Left lung (tissue), 4 donors: ENCODE measurements at regions not wholly inside any gene's neighbourhood (a gene's known extent, or its start where the extent isn't known, plus 50 kb on each side); places are given as distances from the start of the nearest gene placed in this dataset.

ENCODE experiments used
- ATAC-seq: fragments of 200-7000 bp; cut with Tn5 transposase; one replicate; pipeline ENCODE4 v1.9.1; 2020; ENCODE audit warnings: moderate library complexity
- DNase-seq, 4 donors: peaks; one replicate each; pipeline ENCODE4 v3.0.0-alpha.2; 2013 to 2020
- H3K27ac ChIP-seq, 2 donors: fragments of 200-600 bp; sonication (generic) in 1 of 2; one replicate each; pipeline versions ENCODE4 v1.5.0 to v1.8.0; 2020 to 2021
- H3K27me3 ChIP-seq, 2 donors: fragments of 200-600 bp; sonication (generic) in 1 of 2; one replicate each; pipeline versions ENCODE4 v1.5.0 to v1.8.0; 2020 to 2021
- H3K36me3 ChIP-seq, 2 donors: fragments of 200-600 bp; sonication (generic) in 1 of 2; one replicate each; pipeline versions ENCODE4 v1.5.0 to v1.8.0; 2020 to 2021
- H3K4me1 ChIP-seq, 2 donors: fragments of 200-600 bp; one replicate each; pipeline ENCODE4 v1.8.0; 2021
- H3K4me3 ChIP-seq, 2 donors: fragments of 200-600 bp; sonication (generic) in 1 of 2; one replicate each; pipeline versions ENCODE4 v1.5.0 to v1.8.0; 2020 to 2021; ENCODE audit warnings: mild to moderate bottlenecking in 1 of 2
- H3K9me3 ChIP-seq, 2 donors: fragments of 200-600 bp; sonication (generic) in 1 of 2; one replicate each; pipeline versions ENCODE4 v1.5.0 to v1.8.0; 2020 to 2021
- CTCF ChIP-seq, 2 donors: fragments of 200-600 bp; sonication (generic) in 1 of 2; IDR thresholded peaks; one replicate each; pipeline versions ENCODE4 v1.5.0 to v1.8.0; 2021; ENCODE audit warnings: antibody characterized with exemption in 2 of 2
- intact Hi-C, 2 donors: fragments of 100-400 bp; cut with DNase I; formaldehyde crosslinking; loops; one replicate each; pipeline versions ENCODE4 v1.11.2 to v1.14.2; 2022
- donor health status: DM: no; HTN: yes; CAD: no.
- donor health status: DM: no; HTN: no; CAD: no.

- Histone ChIP-seq H3K4me3 (no peak overlapping the region), H3K27ac (no peak overlapping the region), H3K4me1 (no peaks in the 10 kb centered on the region), H3K9me3 (no peaks in the 10 kb centered on the region), H3K36me3 (no peaks in the 10 kb centered on the region), H3K27me3 (no peaks in the 10 kb centered on the region)
- ATAC-seq (no peak), DNase-seq (no peak)
- intact Hi-C loops, result no loop called here
- TF ChIP-seq CTCF (IDR thresholded peaks at IDR 0.05), result no peak
These were observed 1111.8 kb upstream of the EEF2KMT start for GRCh38 chr16:6209355-6209930.

GRCh38 chr16:6207580-6207979, 1110.0 kb upstream of the EEF2KMT start:
- H3K4me3 ChIP-seq, result no peak overlapping the region
- no peaks in the 10 kb centered on the region for H3K36me3 ChIP-seq
- no peak for DNase-seq
- no peak for TF ChIP-seq CTCF (IDR thresholded peaks at IDR 0.05)
- no peaks in the 10 kb centered on the region for H3K9me3 ChIP-seq
- intact Hi-C loops, result no loop called here
- H3K27ac ChIP-seq, result no peak overlapping the region
- H3K27me3 ChIP-seq, result no peaks in the 10 kb centered on the region
- no peaks in the 10 kb centered on the region for H3K4me1 ChIP-seq
- no peak for ATAC-seq

- Histone ChIP-seq H3K36me3 (no peaks in the 10 kb centered on the region), H3K4me1 (no peaks in the 10 kb centered on the region), H3K4me3 (no peak overlapping the region), H3K27ac (no peak overlapping the region), H3K27me3 (no peaks in the 10 kb centered on the region), H3K9me3 (no peaks in the 10 kb centered on the region)
- intact Hi-C loops, result no loop called here
- DNase-seq (no peak), ATAC-seq (no peak)
- TF ChIP-seq CTCF (IDR thresholded peaks at IDR 0.05), result no peak
These were observed 1109.5 kb upstream of the EEF2KMT start for GRCh38 chr16:6207124-6207523.

- no peak for DNase-seq
- no peak for ATAC-seq
These were observed 1108.5 kb upstream of the EEF2KMT start for GRCh38 chr16:6206080-6206479.

GRCh38 chr16:6204945-6205344, 1107.3 kb upstream of the EEF2KMT start:
- no peak overlapping the region for H3K4me3 ChIP-seq
- no peaks in the 10 kb centered on the region for H3K9me3 ChIP-seq
- no peak for TF ChIP-seq CTCF (IDR thresholded peaks at IDR 0.05)
- no peak overlapping the region for H3K27ac ChIP-seq
- ATAC-seq (no peak), DNase-seq (no peak)
- H3K4me1 ChIP-seq, result no peaks in the 10 kb centered on the region
- H3K36me3 ChIP-seq, result no peaks in the 10 kb centered on the region
- H3K27me3 ChIP-seq, result no peaks in the 10 kb centered on the region
- intact Hi-C loops, result no loop called here

More at GRCh38 chr16:6206080-6206479, 1108.5 kb upstream of the EEF2KMT start:
- TF ChIP-seq CTCF (IDR thresholded peaks at IDR 0.05), result no peak
- H3K4me3 ChIP-seq, result no peak overlapping the region
- no peaks in the 10 kb centered on the region for H3K9me3 ChIP-seq
- H3K4me1 ChIP-seq, result no peaks in the 10 kb centered on the region
- H3K27ac ChIP-seq, result no peak overlapping the region
- H3K36me3 ChIP-seq, result no peaks in the 10 kb centered on the region
- no peaks in the 10 kb centered on the region for H3K27me3 ChIP-seq
- intact Hi-C loops, result no loop called here
